ENCODE measurements at regions not wholly inside any gene's neighbourhood (a gene's known extent, or its start where the extent isn't known, plus 50 kb on each side); places are given as distances from the start of the nearest gene placed in this dataset.
"Not testable (repeated sequence)": the region's sequence is repeated elsewhere in the genome, so short reads cannot be mapped to it uniquely, and the experiment has no call there.

DNA sequence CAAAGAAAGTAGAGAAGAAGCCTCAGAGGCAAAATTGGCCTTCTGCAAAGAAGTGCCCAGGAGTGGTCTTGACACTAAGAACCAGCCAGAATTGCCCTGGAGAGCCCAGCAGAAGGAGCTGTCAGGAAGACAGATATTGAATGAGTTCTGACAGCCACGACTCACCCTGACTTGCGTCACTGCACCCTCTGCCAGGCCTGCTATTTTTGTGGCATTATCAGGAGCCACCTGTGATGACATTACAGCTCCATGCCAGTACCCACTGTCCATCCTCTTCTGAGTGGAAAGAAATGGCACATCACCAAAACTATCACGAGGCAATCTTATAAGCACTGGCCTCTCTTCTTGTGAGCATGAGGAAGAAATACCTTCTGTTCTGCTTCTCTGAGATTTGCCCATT is 67.7 kb downstream of the SMIM20 start:
- DNase-seq = no peak

DNA sequence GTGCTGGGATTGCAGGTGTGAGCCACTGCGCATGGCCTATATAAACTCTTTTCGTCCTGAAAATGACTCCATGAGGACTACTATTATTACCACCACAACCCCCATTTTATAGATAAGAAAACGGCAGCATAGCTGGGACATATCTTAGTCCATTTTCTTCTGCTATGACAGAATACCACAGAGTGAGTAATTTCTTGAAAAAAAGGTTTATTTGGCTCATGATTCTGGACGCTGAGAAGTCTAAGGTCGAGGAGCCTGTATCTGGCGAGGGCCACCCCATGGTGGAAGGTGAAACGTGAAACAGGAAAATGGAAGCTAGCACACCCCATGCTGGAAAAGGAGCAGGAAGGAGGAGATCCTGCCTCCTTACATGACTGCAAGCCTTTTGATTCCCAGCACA is 68.9 kb downstream of the SMIM20 start:
- no peak for DNase-seq

- DNase-seq = no peak
Observed at GRCh38 chr4:25984266-25984665, 70.2 kb downstream of the SMIM20 start.

DNA sequence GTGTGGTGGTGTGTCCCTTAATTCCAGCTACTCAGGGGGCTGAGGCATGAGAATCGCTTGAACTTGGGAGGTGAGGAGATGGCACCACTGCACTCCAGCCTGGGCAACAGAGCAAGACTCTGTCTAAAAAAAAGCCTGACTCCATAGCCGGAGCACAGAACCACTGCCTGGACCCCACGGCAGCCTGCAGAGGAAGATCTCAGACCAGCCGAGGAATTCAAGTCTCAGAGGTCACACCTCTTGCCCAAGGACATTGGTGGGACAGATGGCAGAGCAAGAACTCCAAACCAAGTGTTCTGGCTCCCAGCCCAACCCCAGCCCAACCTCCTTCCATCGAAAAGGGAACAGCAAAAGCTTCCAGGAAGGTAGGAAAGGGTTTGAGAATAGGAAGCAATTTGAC is 70.8 kb downstream of the SMIM20 start:
- DNase-seq = no peak

- DNase-seq = no peak
Observed at GRCh38 chr4:25986807-25987206, 72.8 kb downstream of the SMIM20 start.

DNA sequence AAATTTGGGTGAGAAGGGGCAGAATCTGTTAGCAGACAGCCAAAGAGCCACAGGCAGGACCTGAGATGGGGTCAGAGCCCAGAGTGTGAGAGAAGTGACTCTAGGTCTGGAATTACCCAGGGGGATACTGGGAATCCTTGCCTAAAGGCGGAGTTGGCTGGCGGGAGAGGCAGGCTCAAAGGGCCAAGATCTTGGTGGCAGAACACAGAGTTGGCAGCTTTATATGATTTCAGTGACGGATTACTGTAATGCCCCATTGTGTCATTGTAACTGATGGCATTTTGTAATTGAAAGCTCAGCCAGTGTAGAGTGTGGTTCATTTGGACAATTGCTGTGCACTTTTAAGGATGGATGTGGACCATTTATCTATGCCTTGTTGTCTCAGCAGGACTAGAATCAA is 77.3 kb downstream of the SMIM20 start:
- DNase-seq = no peak

DNA sequence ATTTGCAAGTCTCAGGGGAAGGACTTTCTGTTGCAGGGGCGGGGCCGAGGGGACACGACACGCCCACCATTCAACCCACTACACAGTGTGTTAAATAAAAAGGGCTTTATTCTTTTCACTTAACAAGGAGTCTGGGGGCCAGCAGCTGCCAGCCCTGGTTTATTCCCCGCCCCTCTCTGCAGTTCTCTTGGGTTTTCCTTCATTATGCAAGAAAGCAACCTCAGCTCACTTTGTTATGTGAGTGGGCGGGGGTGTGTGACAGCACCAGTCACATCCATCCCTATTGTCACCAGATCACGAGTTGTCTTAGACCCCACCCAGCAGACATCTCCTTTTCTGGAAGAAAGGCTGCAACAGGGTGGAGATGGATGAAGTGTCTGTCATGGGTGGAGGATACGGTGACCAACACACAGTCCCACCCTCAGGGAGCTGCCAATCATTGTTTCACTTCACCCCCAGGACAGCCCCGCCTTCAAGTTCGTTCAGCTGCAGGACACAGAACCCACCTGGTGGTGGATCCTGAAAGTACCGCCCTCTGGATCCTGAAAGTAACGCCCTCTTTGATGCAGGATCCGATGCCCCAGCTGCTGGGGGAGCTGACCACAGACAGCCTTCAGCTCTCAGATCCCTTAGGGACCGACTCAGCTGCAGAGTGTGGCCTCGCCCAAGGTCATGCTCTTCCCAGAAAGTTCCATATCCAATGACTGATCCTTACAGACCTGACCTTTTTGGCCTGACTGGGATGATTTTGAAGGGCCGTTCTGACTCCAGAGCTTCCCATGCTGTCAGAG is 79.6 kb downstream of the SMIM20 start:
- DNase-seq = no peak

GRCh38 chr4:25994577-25994976 is 80.6 kb downstream of the SMIM20 start:
- not testable (repeated sequence) for DNase-seq

- no peak for DNase-seq
Observed at GRCh38 chr4:26000274-26000950, 86.4 kb downstream of the SMIM20 start.

DNA sequence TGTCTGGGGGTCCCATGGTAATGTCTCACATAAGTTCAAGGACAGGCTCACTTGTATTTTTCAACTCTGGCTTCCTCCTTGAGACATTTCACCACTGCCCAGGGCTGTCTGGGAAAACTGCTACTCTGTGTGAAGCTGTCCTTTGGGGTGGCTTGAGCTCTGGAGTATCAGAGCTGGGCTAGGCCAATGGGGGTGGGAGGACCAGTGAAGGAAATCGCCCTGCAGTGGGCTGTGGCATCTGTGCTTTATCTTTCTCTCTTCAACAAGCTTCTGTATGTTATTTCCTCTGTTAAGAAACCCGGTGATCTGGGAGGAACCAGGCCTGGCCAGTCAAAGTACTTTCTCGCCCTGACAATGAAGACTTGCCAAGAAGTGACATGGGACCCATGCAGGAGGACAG is 87.4 kb downstream of the SMIM20 start:
- DNase-seq = no peak

DNA sequence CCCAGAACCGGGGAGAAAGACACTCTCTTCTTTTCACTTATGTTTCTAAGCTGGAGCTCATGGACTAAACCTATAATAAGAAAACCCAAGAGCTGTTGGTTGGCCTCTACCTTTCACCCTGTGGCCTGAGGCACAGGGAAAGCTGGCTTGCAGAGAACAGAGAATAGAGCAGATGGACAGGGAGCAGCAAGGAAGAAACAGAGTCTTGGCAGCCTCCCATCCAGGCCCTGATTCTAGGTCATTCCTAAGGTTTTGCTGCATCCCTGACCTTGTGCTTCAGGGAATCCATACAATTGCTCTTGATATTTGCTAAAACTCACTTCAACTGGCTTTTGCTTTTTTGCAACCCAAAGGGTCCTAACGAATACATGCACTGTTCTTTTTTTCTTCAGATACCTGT is 87.8 kb downstream of the SMIM20 start:
- no peak for DNase-seq

DNA sequence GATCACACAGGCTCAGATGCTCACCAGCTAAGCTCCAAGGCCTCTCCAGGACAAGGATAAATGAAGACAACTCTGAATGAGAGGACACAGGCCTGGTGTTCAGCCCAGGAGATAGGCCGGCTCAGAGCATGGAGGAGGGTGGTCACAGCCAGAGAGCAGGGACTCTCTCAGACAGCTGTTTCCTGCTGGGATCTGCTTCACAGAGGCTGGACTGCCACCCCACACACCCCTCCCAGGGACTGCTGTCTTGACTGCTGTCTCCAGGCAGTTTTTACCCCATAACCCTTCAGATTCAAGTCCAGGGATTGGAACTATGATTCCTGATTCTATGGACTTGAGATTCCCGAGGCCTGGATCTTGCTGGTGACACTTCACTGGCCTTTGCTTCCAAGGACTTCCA is 89.0 kb downstream of the SMIM20 start:
- DNase-seq = no peak

DNA sequence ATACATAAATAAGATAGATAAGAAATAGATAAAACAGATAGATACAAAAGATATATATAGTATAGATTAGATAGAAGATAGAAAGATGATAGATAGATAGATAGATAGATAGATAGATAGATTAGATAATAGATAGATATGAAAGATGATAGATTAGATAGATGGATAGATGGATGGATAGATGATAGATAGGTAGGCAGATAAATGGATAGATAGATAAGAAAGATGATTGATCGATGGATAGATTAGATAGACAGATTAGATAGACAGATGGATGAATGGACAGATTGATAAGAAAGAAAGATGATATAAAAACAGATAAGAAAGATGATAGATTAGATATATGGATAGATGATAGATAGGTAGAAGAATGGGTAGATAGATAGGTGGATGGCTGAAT is 90.3 kb downstream of the SMIM20 start:
- DNase-seq = no peak

DNA sequence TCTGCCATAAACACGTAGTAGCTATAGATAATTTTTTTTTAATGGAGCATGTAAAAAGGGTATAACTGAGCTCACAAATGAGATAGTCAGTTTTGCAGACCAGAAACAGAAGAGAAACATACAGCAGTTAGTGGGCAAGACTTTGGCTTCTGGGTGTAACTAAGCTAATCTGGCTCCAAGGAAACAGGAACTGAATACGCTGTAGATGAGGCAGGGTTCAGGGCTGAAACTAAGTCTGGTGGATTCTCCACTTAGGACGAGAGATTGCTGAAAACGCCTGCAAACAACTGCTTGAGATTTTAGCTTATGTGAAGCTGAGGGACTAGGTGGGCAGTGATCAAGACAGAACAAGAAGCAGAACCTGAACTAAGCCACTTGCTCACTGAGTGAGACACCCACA is 91.7 kb downstream of the SMIM20 start:
- no peak for DNase-seq

GRCh38 chr4:26008737-26009136 is 94.7 kb downstream of the SMIM20 start:
- no peak for DNase-seq

DNA sequence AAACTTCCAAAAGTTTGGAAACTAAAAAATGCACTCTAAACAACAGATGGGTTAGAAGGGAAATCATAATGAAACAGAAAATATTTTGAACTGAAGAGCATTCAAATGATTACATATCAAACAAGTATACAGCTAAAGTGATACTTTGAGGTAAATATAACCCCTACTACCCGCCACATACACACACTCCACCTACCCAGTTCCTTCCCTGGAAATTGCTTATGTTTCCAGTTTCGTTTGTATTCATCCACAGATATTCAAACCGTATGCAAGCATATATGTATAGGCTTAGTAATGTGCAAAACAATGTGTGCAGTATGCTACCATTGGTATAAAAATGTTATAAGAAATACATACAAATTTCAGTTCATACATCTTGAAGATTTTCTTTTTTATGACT is 95.5 kb downstream of the SMIM20 start:
- DNase-seq = no peak

DNA sequence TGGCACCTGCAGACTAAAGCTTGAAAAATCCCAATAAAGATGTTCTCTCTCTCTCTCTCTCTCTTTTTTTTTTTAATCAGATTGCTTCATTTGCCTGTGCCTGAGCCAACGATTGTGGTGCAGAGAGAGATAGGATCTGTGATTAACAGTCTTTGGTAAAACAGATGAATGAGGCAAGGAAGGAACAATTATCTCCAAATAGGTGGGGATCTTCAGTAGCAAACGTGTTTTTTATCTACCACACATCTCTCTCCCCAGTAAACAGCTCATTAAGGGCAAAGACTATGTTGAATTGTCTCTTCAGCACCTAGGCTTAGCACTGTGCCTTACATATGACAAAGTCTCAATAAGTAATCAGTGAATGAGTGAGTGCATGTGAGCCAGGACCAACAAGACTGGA is 96.3 kb downstream of the SMIM20 start:
- DNase-seq = no peak

DNA sequence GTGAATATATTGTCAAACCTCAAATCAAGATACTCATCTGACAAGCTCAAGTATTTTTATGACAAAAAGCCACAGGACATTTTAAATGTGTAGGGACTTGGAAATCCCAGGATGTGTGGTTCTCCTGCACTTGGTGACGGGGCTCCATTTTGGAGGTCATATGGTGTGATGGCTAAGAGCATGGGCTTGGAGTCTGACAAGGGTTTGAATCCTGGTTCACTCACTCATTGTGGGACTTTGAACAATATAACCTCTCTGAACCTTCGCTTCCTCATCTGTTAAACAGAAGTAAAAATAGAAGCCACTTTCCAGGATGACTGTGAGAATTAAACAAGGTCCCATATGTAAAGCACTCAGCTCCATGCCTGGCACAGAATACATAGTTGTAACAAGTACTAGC is 99.6 kb downstream of the SMIM20 start:
- no peak for DNase-seq

GRCh38 chr4:26015133-26015651 is 101.2 kb downstream of the SMIM20 start:
- DNase-seq = no peak

DNA sequence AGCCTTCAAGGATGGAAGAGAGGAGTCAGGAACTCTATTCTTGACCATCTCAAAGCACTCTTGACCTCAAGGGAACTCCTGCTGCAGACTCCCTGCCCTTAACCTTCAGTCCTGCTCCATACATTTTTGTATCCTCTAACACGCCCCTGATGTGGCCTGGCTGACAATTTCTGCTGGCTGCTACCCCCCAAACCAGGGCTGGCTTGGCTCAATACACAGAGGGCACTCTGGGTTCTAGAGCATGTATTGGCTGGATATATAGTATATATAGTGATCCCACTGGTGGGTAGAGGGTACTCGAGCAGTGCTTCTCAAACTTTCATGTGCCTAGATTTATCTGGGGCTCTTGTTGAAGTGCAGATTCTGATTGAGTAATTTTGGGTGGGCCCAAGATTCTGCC is 101.9 kb downstream of the SMIM20 start:
- no peak for DNase-seq

- no peak for DNase-seq
Observed at GRCh38 chr4:26017531-26017930, 103.5 kb downstream of the SMIM20 start.

DNA sequence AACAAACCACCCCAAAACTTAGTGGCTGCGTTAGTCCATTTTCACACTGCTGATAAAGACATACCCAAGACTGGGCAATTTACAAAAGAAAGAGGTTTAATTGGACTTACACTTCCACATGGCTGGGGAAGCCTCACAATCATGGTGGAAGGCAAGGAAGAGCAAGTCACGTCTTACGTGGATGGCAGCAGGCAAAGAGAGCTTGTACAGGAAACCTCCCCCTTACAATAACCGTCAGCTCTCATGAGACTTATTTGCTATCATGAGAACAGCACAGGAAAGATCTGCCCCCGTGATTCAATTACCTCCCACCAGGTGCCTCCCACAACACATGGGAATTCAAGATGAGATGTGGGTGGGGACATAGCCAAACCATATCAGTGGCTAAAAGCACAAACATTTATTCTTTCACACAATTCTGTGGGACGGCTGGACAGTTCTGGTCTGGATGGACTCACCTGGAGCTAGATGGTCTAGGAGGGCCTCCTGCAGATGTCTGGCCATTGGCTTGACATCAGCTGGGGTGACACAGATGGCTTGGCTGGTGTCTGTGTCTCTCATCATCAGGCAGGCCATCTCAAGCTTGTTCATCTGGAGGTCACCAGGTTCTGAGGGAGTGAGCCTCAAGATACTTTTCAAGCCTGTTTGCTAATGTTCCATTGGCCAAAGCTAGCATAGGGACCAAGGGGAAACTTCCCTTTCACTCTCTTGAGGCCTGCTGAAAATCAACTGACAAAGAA is 104.1 kb downstream of the SMIM20 start:
- not testable (repeated sequence) for DNase-seq

GRCh38 chr4:26020083-26020668 is 106.2 kb downstream of the SMIM20 start:
- no peak for DNase-seq

All from NCI-H1694 (cell line).